Hepatocyte (in vitro differentiated cells): ENCODE measurements at regions not wholly inside any gene's neighbourhood (a gene's known extent, or its start where the extent isn't known, plus 50 kb on each side); places are given as distances from the start of the nearest gene placed in this dataset.

Source experiments
- EZH2 ChIP-seq: fragments of 200-600 bp; sonication (generic); IDR thresholded peaks from 2 replicates; pipeline ENCODE4 v1.6.1; 2016; ENCODE audit warnings: antibody characterized with exemption, mild to moderate bottlenecking, borderline replicate concordance
- EZH2phosphoT487 ChIP-seq: fragments of 200-600 bp; sonication (generic); IDR thresholded peaks from one replicate; pipeline ENCODE4 v1.6.1; 2018; ENCODE audit warnings: antibody characterized with exemption, mild to moderate bottlenecking, low read depth, moderate library complexity; ENCODE audit not compliant: unreplicated experiment, severe bottlenecking
- TF ChIP-seq, protein P1 (sequence below): fragments of 200-600 bp; sonication (generic); IDR thresholded peaks from 2 replicates; pipeline ENCODE4 v1.5.1; 2016; ENCODE audit warnings: antibody characterized with exemption, mild to moderate bottlenecking; ENCODE audit not compliant: poor library complexity

DNA sequence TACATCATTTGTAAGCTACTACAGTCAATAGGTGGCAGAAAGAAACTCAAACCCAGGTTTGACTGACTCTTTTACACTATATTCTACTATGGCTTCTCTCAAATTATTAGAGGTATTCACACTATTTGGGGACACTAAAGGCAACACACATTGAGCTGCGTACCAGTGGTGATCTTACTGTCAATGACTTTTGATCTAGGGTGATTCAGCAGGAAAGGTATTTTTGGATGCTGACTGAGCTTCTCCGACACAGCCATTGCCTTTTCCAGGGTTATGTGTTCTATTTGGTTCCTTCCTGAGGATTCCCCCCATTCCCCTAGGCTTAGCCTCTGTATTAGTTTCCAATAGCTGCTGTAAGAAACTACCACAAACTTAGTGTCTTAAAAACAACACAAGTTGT is 73.2 kb upstream of the JAK1 start:
- TF ChIP-seq, protein P1, sequence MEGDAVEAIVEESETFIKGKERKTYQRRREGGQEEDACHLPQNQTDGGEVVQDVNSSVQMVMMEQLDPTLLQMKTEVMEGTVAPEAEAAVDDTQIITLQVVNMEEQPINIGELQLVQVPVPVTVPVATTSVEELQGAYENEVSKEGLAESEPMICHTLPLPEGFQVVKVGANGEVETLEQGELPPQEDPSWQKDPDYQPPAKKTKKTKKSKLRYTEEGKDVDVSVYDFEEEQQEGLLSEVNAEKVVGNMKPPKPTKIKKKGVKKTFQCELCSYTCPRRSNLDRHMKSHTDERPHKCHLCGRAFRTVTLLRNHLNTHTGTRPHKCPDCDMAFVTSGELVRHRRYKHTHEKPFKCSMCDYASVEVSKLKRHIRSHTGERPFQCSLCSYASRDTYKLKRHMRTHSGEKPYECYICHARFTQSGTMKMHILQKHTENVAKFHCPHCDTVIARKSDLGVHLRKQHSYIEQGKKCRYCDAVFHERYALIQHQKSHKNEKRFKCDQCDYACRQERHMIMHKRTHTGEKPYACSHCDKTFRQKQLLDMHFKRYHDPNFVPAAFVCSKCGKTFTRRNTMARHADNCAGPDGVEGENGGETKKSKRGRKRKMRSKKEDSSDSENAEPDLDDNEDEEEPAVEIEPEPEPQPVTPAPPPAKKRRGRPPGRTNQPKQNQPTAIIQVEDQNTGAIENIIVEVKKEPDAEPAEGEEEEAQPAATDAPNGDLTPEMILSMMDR = no peak
- TF ChIP-seq EZH2 (no peak), EZH2phosphoT487 (no peak)
